Vagina (tissue), 2 donors: ENCODE measurements at regions not wholly inside any gene's neighbourhood (a gene's known extent, or its start where the extent isn't known, plus 50 kb on each side); places are given as distances from the start of the nearest gene placed in this dataset.

ENCODE experiments used
- POLR2A ChIP-seq, 2 donors: fragments of 450-650 bp; IDR thresholded peaks; one replicate each; pipeline ENCODE4 v1.6.1; 2017; ENCODE audit warnings: antibody characterized with exemption in 2 of 2, mild to moderate bottlenecking in 2 of 2, moderate library complexity in 2 of 2
- TF ChIP-seq, protein P1 (sequence below), 3 experiments: fragments of 450-650 bp in 2 of 3; fragments of 200-600 bp in 1 of 3; sonication (generic) in 1 of 3; IDR thresholded peaks; one replicate each; pipeline ENCODE4 v1.5.1; 2017 to 2019; ENCODE audit warnings: antibody characterized with exemption in 3 of 3, mild to moderate bottlenecking in 2 of 3, moderate library complexity in 2 of 3

DNA sequence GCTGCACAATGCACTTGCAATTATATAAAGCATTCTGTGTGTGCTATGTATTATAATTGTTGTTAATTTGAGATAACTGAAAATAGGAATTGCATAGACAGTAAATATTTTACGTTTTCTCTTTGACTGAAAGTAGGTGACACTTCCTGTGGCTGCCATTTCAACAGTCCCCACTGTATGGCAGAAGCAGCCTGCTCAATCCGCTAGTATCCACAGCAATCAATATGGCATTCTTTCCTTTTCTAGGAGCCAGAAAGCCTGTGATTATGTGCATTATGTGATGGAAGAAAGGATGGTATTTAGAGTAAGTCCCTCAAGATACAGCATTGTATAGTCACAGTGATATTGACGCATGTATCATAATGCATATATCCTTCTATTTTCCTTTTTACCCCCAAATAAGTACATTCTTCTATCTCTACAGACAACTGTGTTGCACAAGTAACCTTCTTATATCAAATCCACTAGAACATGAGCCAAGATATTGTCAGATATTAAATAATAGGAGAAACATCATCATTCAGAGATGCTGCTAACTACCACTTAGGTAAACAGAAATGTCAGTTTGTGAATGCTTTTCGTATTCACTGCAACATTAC is 59.7 kb downstream of the CARTPT start:
- TF ChIP-seq, protein P1, sequence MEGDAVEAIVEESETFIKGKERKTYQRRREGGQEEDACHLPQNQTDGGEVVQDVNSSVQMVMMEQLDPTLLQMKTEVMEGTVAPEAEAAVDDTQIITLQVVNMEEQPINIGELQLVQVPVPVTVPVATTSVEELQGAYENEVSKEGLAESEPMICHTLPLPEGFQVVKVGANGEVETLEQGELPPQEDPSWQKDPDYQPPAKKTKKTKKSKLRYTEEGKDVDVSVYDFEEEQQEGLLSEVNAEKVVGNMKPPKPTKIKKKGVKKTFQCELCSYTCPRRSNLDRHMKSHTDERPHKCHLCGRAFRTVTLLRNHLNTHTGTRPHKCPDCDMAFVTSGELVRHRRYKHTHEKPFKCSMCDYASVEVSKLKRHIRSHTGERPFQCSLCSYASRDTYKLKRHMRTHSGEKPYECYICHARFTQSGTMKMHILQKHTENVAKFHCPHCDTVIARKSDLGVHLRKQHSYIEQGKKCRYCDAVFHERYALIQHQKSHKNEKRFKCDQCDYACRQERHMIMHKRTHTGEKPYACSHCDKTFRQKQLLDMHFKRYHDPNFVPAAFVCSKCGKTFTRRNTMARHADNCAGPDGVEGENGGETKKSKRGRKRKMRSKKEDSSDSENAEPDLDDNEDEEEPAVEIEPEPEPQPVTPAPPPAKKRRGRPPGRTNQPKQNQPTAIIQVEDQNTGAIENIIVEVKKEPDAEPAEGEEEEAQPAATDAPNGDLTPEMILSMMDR (IDR thresholded peaks at IDR 0.05), result no peak
- no peak for TF ChIP-seq POLR2A (IDR thresholded peaks at IDR 0.05)
